ENCODE measurements at regions not wholly inside any gene's neighbourhood (a gene's known extent, or its start where the extent isn't known, plus 50 kb on each side); places are given as distances from the start of the nearest gene placed in this dataset.
A peak's percentile ranks its signal among the peaks of the same experiment; 100 is the strongest.

DNA sequence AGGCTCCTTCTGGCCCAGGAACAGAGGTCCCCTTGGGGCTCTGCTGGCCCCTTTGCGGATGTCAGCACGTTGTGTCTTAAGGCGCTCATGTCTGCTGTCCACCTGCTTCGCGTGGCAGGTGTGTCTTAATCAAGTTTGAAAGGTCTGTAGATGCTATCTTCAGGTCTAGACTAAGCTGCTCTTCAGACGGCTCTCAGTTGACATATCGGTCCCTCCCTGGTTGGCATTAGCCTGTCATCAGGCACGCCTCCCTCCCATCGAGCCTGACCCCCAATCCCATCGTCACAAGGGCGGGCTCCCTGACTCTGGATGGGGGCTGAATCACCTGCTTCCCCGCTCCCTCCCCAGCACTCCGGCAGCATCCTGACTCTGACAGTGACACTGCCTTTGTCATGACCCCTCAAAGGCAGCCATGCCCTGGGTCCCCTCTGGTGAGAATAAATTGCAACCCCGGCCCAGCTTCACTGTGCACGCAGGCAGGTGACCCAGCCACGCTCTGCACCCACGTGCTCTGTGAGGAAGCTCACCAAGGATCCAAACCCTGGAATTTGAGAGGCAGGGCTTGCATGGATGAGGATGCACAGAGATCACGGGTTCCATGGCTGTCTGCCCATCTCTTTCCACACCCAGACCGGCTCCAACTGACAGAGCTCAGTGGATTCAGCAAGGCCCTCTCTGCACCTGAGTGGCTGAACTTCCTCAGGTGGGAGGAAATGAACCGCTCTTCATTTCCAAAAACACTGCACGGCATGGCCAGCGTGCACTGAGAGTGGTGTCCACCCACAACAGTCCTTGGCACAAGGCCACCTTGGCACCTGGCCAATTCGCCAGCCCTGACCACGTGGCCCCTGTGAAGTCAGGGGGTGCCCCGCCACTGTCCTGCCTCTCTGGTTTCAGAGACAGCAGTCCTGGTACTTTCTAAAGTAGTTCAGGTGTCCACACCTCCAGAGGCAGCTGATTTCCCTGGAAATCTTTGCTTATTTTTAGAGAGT, 110.2 kb upstream of the GPC1 start:
- Histone ChIP-seq H3K27ac (no peak overlapping the region), H3K9ac (no peak overlapping the region), H3K27me3 (no peaks in the 10 kb centered on the region), H3K9me3 (ENCODE audit: low read depth) (no peaks in the 10 kb centered on the region), H4K20me1 (ENCODE audit: low read depth) (no peaks in the 10 kb centered on the region), H3F3A (ENCODE audit: low read depth) (no peaks in the 10 kb centered on the region), H2AFZ (replicated peaks) (no peak overlapping the region), H3K4me2 (no peak overlapping the region), H3K4me3 (no peak overlapping the region), H3K79me2 (ENCODE audit: low read depth) (no peaks in the 10 kb centered on the region), H3K36me3 (no peaks in the 10 kb centered on the region), H3K4me1 (peaks cover 24% of the 10 kb centered on the region)
- Mint-ChIP-seq H3K27ac (no peak overlapping the region), H3K4me3 (no peak overlapping the region), H3K9me3 (no peaks in the 10 kb centered on the region), H3K4me1 (peaks cover 26% of the 10 kb centered on the region), H3K36me3 (no peaks in the 10 kb centered on the region), H3K27me3 (ENCODE audit: insufficient read depth, low read depth) (peaks cover 8% of the 10 kb centered on the region)
- no peak for DNase-seq (ENCODE audit: low spot score)
- no peak for TF ChIP-seq EZH2 (IDR thresholded peaks at IDR 0.05)
- TF ChIP-seq EZH2phosphoT487 (IDR thresholded peaks at IDR 0.05) = no peak
- TF ChIP-seq, protein P1, sequence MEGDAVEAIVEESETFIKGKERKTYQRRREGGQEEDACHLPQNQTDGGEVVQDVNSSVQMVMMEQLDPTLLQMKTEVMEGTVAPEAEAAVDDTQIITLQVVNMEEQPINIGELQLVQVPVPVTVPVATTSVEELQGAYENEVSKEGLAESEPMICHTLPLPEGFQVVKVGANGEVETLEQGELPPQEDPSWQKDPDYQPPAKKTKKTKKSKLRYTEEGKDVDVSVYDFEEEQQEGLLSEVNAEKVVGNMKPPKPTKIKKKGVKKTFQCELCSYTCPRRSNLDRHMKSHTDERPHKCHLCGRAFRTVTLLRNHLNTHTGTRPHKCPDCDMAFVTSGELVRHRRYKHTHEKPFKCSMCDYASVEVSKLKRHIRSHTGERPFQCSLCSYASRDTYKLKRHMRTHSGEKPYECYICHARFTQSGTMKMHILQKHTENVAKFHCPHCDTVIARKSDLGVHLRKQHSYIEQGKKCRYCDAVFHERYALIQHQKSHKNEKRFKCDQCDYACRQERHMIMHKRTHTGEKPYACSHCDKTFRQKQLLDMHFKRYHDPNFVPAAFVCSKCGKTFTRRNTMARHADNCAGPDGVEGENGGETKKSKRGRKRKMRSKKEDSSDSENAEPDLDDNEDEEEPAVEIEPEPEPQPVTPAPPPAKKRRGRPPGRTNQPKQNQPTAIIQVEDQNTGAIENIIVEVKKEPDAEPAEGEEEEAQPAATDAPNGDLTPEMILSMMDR (IDR thresholded peaks at IDR 0.05) = no peak

DNA sequence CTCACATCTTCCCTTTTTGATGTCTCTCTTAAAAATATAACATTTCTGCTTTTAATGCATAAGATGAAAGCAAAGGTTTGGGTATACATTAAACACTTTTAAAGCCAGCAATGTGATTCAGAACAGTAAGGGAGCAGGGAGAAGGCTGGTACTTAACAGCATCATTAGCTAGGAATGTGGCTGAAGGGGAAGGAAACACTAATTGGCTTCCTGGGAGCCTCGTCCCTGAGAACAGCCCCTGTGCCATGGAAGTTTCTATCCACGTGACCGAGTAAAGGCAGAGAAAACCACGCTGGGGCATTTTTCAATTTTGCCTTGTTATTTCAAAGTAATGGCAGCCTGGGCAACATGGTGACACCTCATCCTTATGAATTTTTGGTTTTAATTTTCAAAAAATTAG, 109.2 kb upstream of the GPC1 start:
- Mint-ChIP-seq H3K27me3 (ENCODE audit: insufficient read depth, low read depth) (peaks cover 8% of the 10 kb centered on the region), H3K4me1 (peaks cover 17% of the 10 kb centered on the region), H3K36me3 (no peaks in the 10 kb centered on the region), H3K27ac (no peak overlapping the region), H3K4me3 (no peak overlapping the region), H3K9me3 (no peaks in the 10 kb centered on the region)
- Histone ChIP-seq H3K4me3 (no peak overlapping the region), H3K79me2 (ENCODE audit: low read depth) (no peaks in the 10 kb centered on the region), H3K9me3 (ENCODE audit: low read depth) (no peaks in the 10 kb centered on the region), H3K36me3 (no peaks in the 10 kb centered on the region), H2AFZ (replicated peaks) (no peak overlapping the region), H4K20me1 (ENCODE audit: low read depth) (no peaks in the 10 kb centered on the region), H3K9ac (no peak overlapping the region), H3K27me3 (peaks cover under 1% of the 10 kb centered on the region), H3F3A (ENCODE audit: low read depth) (no peaks in the 10 kb centered on the region), H3K27ac (no peak overlapping the region), H3K4me1 (peaks cover 20% of the 10 kb centered on the region), H3K4me2 (no peak overlapping the region)
- TF ChIP-seq, protein P1 (IDR thresholded peaks at IDR 0.05) = no peak
- TF ChIP-seq EZH2phosphoT487 (IDR thresholded peaks at IDR 0.05) = no peak
- no peak for TF ChIP-seq EZH2 (IDR thresholded peaks at IDR 0.05)
- peak; percentile 49 for DNase-seq (ENCODE audit: low spot score)

DNA sequence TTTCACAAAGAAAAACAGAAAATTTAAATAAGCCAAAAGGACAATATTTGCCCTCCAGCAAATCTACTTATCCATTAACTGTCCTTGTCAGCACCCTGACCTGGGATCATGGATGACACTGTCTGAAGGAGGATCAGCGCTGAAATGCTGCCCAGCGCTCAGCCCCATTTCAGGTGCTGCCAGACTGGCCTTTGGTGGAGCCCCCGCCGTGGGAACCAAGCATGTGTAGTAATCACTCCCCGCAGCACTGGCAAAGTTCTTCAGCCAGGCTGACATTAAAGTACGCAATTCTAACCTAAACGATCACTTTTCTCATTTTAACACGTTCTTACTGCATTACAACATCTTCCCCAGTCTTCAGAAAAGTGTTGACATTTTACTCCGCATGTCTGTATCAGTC, 108.6 kb upstream of the GPC1 start:
- Histone ChIP-seq H3K36me3 (no peaks in the 10 kb centered on the region), H3K27me3 (peaks cover 6% of the 10 kb centered on the region), H3K4me1 (peaks cover 20% of the 10 kb centered on the region), H3K9ac (no peak overlapping the region), H3F3A (ENCODE audit: low read depth) (no peaks in the 10 kb centered on the region), H3K9me3 (ENCODE audit: low read depth) (no peaks in the 10 kb centered on the region), H3K4me2 (no peak overlapping the region), H3K4me3 (no peak overlapping the region), H4K20me1 (ENCODE audit: low read depth) (no peaks in the 10 kb centered on the region), H3K27ac (no peak overlapping the region), H2AFZ (replicated peaks) (no peak overlapping the region), H3K79me2 (ENCODE audit: low read depth) (no peaks in the 10 kb centered on the region)
- Mint-ChIP-seq H3K27me3 (ENCODE audit: insufficient read depth, low read depth) (peaks cover 8% of the 10 kb centered on the region), H3K4me3 (no peak overlapping the region), H3K4me1 (peaks cover 16% of the 10 kb centered on the region), H3K27ac (no peak overlapping the region), H3K36me3 (no peaks in the 10 kb centered on the region), H3K9me3 (no peaks in the 10 kb centered on the region)
- no peak for DNase-seq (ENCODE audit: low spot score)
- TF ChIP-seq, protein P1 (IDR thresholded peaks at IDR 0.05) = no peak
- no peak for TF ChIP-seq EZH2phosphoT487 (IDR thresholded peaks at IDR 0.05)
- TF ChIP-seq EZH2 (IDR thresholded peaks at IDR 0.05) = no peak
